HCT116 (cell line): ENCODE measurements at regions not wholly inside any gene's neighbourhood (a gene's known extent, or its start where the extent isn't known, plus 50 kb on each side); places are given as distances from the start of the nearest gene placed in this dataset.

Experiments
- ATAC-seq: fragments of 200-7000 bp; cut with Tn5 transposase; 2 replicates; pipeline ENCODE4 v1.9.1; 2020; ENCODE audit warnings: mild to moderate bottlenecking, moderate library complexity
- BruUV-seq: library from RNA; stranded (reverse); fragments of 400-500 nt; replicated peaks from 2 replicates; lab custom pipeline; 2021; lab: Mats Ljungman, UMichigan
- CTCF ChIA-PET: fragments of 300-600 bp; sonication (Branson Sonifier 250); formaldehyde crosslinking; loops from one replicate; lab custom pipeline; 2021; ENCODE audit warnings: antibody characterized with exemption; lab: Charles Lee
- POLR2A ChIA-PET: fragments of 300-600, 350-600 bp; sonication (Branson Sonifier 250); formaldehyde crosslinking; loops from one replicate; lab custom pipeline; 2021; ENCODE audit warnings: antibody characterized with exemption; lab: Charles Lee
- RAD21 ChIA-PET, 2 experiments: fragments of 300-600 bp; sonication (Branson Sonifier 250); formaldehyde crosslinking; loops; one replicate each; lab custom pipeline; 2023; ENCODE audit warnings: low total read pairs in 2 of 2; ENCODE audit not compliant: uncharacterized antibody in 2 of 2, unreplicated experiment in 2 of 2, low non-redundant PET in 1 of 2; lab: Charles Lee
- DNase-seq: peaks from one replicate; pipeline ENCODE4 v3.0.0-alpha.2; 2010; ENCODE audit warnings: low read depth, low spot score
- H2AFZ ChIP-seq: fragments of 200-600 bp; shearing (Covaris generic), sonication (generic); 2 replicates; pipeline ENCODE4 v1.6.1; 2017; ENCODE audit warnings: low read depth, mixed run types, mixed read lengths, antibody characterized with exemption, low read length; ENCODE audit not compliant: poor library complexity, severe bottlenecking
- H3K27ac ChIP-seq: 2 replicates; pipeline ENCODE4 v1.5.1; 2012; ENCODE audit warnings: low read depth, low read length
- H3K27me3 ChIP-seq: fragments of 200-600 bp; sonication (generic); 2 replicates; pipeline ENCODE4 v1.6.1; 2016; ENCODE audit warnings: mixed run types, low read length, mixed read lengths; ENCODE audit not compliant: insufficient read depth
- H3K36me3 ChIP-seq, 2 experiments: fragments of 200-500 bp in 1 of 2; fragments of 200-600 bp in 1 of 2; sonication (Bioruptor generic) in 1 of 2; sonication (generic) in 1 of 2; 2 replicates each; pipeline versions ENCODE4 v1.5.1 to v1.6.1; 2014 to 2016; ENCODE audit warnings: low read length in 2 of 2, inconsistent platforms in 1 of 2, mixed read lengths in 1 of 2, mixed run types in 1 of 2; ENCODE audit not compliant: insufficient read depth in 2 of 2, control insufficient read depth in 1 of 2
- H3K4me1 ChIP-seq, 2 experiments: fragments of 200-600 bp in 1 of 2; sonication (generic) in 1 of 2; 2 replicates each; pipeline versions ENCODE4 v1.5.1 to v1.6.1; 2012 to 2017; ENCODE audit warnings: low read length in 2 of 2, inconsistent platforms in 1 of 2, mild to moderate bottlenecking in 1 of 2, mixed read lengths in 1 of 2, mixed run types in 1 of 2, moderate library complexity in 1 of 2; ENCODE audit not compliant: insufficient read depth in 2 of 2, control insufficient read depth in 1 of 2
- H3K4me2 ChIP-seq: fragments of 200-600 bp; sonication (generic); 2 replicates; pipeline ENCODE4 v1.6.1; 2017; ENCODE audit warnings: mixed run types, low read length, mixed read lengths
- H3K4me3 ChIP-seq, 2 experiments: fragments of 200-600 bp in 1 of 2; sonication (generic) in 1 of 2; replicated peaks in 1 of 2; 2 replicates each; pipeline ENCODE4 v1.5.1; 2011 to 2016; ENCODE audit warnings: low read length in 2 of 2, control low read depth in 1 of 2, low read depth in 1 of 2, mild to moderate bottlenecking in 1 of 2, mixed read lengths in 1 of 2, mixed run types in 1 of 2
- H3K79me2 ChIP-seq: fragments of 200-600 bp; sonication (generic); 2 replicates; pipeline ENCODE4 v1.6.1; 2017; ENCODE audit warnings: mild to moderate bottlenecking, mixed run types, low read length, moderate library complexity, mixed read lengths; ENCODE audit not compliant: insufficient read depth
- H3K9ac ChIP-seq: fragments of 200-600 bp; sonication (generic); 2 replicates; pipeline ENCODE4 v1.6.1; 2016; ENCODE audit warnings: low read length, mixed read lengths
- H3K9me2 ChIP-seq: fragments of 200-600 bp; sonication (generic), shearing (Covaris generic); 2 replicates; pipeline ENCODE4 v1.6.1; 2017; ENCODE audit warnings: mixed run types, mild to moderate bottlenecking, moderate library complexity; ENCODE audit not compliant: insufficient read depth
- H3K9me3 ChIP-seq, 2 experiments: fragments of 200-500 bp in 1 of 2; fragments of 200-600 bp in 1 of 2; sonication (Bioruptor generic) in 1 of 2; sonication (generic) in 1 of 2; 2 replicates each; pipeline ENCODE4 v1.6.1; 2014 to 2017; ENCODE audit warnings: low read length in 2 of 2, mixed read lengths in 2 of 2, inconsistent platforms in 1 of 2, low read depth in 1 of 2, mild to moderate bottlenecking in 1 of 2, mixed run types in 1 of 2, moderate library complexity in 1 of 2; ENCODE audit not compliant: control insufficient read depth in 1 of 2, insufficient read depth in 1 of 2
- H4K20me1 ChIP-seq: fragments of 200-600 bp; sonication (generic), shearing (Covaris generic); 2 replicates; pipeline ENCODE4 v1.6.1; 2017; ENCODE audit warnings: mixed run types, mild to moderate bottlenecking, moderate library complexity; ENCODE audit not compliant: insufficient read depth
- EGR1 ChIP-seq: IDR thresholded peaks from 2 replicates; pipeline ENCODE4 v1.6.1; 2012; ENCODE audit warnings: low read depth
- EZH2 ChIP-seq: fragments of 200-600 bp; sonication (generic); IDR thresholded peaks from 2 replicates; pipeline ENCODE4 v1.6.1; 2017; ENCODE audit warnings: antibody characterized with exemption, mixed run types
- FOSL1 ChIP-seq: IDR thresholded peaks from 2 replicates; pipeline ENCODE4 v1.6.1; 2012; ENCODE audit warnings: low read depth
- JUND ChIP-seq: IDR thresholded peaks from 2 replicates; pipeline ENCODE4 v1.6.1; 2012
- POLR2A ChIP-seq: IDR thresholded peaks from 2 replicates; pipeline ENCODE4 v1.7.0; 2011; ENCODE audit warnings: borderline replicate concordance; ENCODE audit not compliant: insufficient read depth, insufficient read length; ENCODE audit errors: extremely low read depth
- RAD21 ChIP-seq: IDR thresholded peaks from 2 replicates; pipeline ENCODE4 v1.6.1; 2012; ENCODE audit warnings: low read depth, mild to moderate bottlenecking
- SP1 ChIP-seq: IDR thresholded peaks from 2 replicates; pipeline ENCODE4 v1.6.1; 2012; ENCODE audit warnings: low read depth
- SRF ChIP-seq: IDR thresholded peaks from 2 replicates; pipeline ENCODE4 v1.6.1; 2012; ENCODE audit warnings: low read depth
- ZNF274 ChIP-seq: fragments of 200-500 bp; sonication (Bioruptor generic); IDR thresholded peaks from 2 replicates; pipeline ENCODE4 v1.6.1; 2014; ENCODE audit warnings: mild to moderate bottlenecking, low read depth, low read length, inconsistent platforms
- intact Hi-C: fragments of 100-400 bp; cut with micrococcal nuclease; formaldehyde crosslinking; loops from 2 replicates; pipeline ENCODE4 v1.10.0; 2022
- TF ChIP-seq, protein P1 (sequence below): IDR thresholded peaks from 2 replicates; pipeline ENCODE4 v1.6.1; 2012; ENCODE audit warnings: low read depth
- TF ChIP-seq, protein P2 (sequence below): IDR thresholded peaks from 2 replicates; pipeline ENCODE4 v1.6.1; 2012
- TF ChIP-seq, protein P3 (sequence below): IDR thresholded peaks from 2 replicates; pipeline ENCODE4 v1.6.1; 2011; ENCODE audit warnings: mild to moderate bottlenecking, low read length, moderate library complexity; ENCODE audit not compliant: insufficient replicate concordance; ENCODE audit errors: extremely low read depth

DNA sequence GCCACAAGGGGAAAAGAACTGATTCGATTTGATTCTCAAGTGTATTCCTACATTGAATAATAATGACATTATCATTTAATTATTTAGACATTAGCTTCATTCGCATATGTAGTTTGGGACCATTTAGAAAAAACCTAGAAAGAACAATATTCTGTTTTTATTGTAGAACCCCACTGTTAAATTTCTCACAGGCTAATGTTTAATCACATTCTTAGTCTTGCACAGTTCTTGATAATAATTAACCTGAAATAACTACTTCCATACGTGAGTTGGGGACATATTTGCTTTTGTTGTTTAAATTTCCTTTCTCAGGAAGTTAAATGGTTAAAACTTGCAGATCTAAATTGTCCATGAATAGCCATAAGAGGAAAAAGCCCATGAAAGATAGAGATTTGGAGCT lies 275.2 kb downstream of the TFAP2B start:
- no peaks in the 10 kb centered on the region for H3K79me2 ChIP-seq
- H3K4me1 ChIP-seq: no peaks in the 10 kb centered on the region
- ChIA-PET POLR2A (no interaction called here), RAD21 (no interaction called here), CTCF (no interaction called here)
- intact Hi-C loops: no loop called here
- H3K4me3 ChIP-seq: no peak overlapping the region
- no peak overlapping the region for H3K4me2 ChIP-seq
- no peaks in the 10 kb centered on the region for H3K9me2 ChIP-seq
- DNase-seq (no peak), ATAC-seq (no peak)
- no peak overlapping the region for H3K9ac ChIP-seq
- BruUV-seq: no TSS peak
- no peak overlapping the region for H2AFZ ChIP-seq
- H3K36me3 ChIP-seq: no peaks in the 10 kb centered on the region
- H3K9me3 ChIP-seq: peaks cover 3 to 30% of the 10 kb centered on the region in 2 experiments; a peak in 2 of 4 replicates
- H3K27me3 ChIP-seq: no peaks in the 10 kb centered on the region
- no peak overlapping the region for H3K27ac ChIP-seq
- no peaks in the 10 kb centered on the region for H4K20me1 ChIP-seq
- TF ChIP-seq FOSL1 (no peak), EZH2 (no peak), ZNF274 (no peak), RAD21 (no peak), SRF (no peak), SP1 (no peak), EGR1 (no peak), POLR2A (no peak), JUND (no peak)
- TF ChIP-seq, protein P1, sequence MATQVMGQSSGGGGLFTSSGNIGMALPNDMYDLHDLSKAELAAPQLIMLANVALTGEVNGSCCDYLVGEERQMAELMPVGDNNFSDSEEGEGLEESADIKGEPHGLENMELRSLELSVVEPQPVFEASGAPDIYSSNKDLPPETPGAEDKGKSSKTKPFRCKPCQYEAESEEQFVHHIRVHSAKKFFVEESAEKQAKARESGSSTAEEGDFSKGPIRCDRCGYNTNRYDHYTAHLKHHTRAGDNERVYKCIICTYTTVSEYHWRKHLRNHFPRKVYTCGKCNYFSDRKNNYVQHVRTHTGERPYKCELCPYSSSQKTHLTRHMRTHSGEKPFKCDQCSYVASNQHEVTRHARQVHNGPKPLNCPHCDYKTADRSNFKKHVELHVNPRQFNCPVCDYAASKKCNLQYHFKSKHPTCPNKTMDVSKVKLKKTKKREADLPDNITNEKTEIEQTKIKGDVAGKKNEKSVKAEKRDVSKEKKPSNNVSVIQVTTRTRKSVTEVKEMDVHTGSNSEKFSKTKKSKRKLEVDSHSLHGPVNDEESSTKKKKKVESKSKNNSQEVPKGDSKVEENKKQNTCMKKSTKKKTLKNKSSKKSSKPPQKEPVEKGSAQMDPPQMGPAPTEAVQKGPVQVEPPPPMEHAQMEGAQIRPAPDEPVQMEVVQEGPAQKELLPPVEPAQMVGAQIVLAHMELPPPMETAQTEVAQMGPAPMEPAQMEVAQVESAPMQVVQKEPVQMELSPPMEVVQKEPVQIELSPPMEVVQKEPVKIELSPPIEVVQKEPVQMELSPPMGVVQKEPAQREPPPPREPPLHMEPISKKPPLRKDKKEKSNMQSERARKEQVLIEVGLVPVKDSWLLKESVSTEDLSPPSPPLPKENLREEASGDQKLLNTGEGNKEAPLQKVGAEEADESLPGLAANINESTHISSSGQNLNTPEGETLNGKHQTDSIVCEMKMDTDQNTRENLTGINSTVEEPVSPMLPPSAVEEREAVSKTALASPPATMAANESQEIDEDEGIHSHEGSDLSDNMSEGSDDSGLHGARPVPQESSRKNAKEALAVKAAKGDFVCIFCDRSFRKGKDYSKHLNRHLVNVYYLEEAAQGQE: no peak
- TF ChIP-seq, protein P2, sequence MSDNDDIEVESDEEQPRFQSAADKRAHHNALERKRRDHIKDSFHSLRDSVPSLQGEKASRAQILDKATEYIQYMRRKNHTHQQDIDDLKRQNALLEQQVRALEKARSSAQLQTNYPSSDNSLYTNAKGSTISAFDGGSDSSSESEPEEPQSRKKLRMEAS: no peak
- TF ChIP-seq, protein P3, sequence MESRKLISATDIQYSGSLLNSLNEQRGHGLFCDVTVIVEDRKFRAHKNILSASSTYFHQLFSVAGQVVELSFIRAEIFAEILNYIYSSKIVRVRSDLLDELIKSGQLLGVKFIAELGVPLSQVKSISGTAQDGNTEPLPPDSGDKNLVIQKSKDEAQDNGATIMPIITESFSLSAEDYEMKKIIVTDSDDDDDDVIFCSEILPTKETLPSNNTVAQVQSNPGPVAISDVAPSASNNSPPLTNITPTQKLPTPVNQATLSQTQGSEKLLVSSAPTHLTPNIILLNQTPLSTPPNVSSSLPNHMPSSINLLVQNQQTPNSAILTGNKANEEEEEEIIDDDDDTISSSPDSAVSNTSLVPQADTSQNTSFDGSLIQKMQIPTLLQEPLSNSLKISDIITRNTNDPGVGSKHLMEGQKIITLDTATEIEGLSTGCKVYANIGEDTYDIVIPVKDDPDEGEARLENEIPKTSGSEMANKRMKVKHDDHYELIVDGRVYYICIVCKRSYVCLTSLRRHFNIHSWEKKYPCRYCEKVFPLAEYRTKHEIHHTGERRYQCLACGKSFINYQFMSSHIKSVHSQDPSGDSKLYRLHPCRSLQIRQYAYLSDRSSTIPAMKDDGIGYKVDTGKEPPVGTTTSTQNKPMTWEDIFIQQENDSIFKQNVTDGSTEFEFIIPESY: no peak
